HG02938 (cell line): ENCODE measurements at regions not wholly inside any gene's neighbourhood (a gene's known extent, or its start where the extent isn't known, plus 50 kb on each side); places are given as distances from the start of the nearest gene placed in this dataset.
"Not testable (repeated sequence)": the region's sequence is repeated elsewhere in the genome, so short reads cannot be mapped to it uniquely, and the experiment has no call there.

Experiments
- ATAC-seq: cut with Tn5 transposase; IDR thresholded peaks from one replicate; pipeline ENCODE4 v1.9.1; 2021; ENCODE audit warnings: mild to moderate bottlenecking, moderate library complexity; ENCODE audit not compliant: unreplicated experiment

- ATAC-seq, result no peak
Observed at GRCh38 chr4:117893207-117893606, 141.1 kb upstream of the NDST3 start.

DNA sequence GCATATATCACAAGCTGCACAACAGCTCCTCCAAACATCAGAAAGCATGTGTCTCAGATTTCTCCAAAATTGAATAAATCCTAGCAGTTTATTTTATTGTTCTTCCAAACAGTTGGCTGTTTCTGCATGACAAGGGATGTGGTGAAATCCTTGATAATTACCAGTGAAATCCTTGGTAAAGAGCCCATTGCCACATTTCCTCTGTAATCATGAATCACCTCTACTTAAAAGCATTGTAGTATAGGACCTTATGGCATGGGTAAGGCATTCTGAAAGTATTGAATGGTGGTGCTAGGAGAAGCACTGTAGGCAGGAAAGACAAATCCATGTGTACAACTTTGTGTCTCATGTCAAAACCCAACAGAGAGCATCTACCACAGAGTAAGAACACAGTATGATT is 135.8 kb upstream of the NDST3 start:
- ATAC-seq, result no peak

GRCh38 chr4:117900832-117901231 is 133.5 kb upstream of the NDST3 start:
- ATAC-seq, result no peak

DNA sequence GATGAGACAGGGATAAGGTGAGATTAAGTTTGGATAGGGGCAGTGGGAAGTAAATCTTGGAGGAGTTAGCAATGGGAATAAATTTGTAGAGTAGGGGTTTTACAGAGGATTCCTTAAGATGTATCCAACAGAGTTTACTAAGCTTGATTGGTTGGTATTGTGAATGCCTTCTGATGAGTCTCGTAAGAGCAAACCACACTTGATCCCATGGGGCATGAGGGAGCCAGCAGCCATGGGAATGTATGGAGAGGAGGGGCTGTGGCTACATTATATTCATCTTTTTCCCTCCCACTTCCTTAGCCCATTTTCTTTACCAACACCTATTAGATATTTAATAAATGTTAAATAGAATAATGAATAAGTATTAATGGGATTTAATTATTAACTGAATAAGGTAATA is 126.6 kb upstream of the NDST3 start:
- no peak for ATAC-seq

DNA sequence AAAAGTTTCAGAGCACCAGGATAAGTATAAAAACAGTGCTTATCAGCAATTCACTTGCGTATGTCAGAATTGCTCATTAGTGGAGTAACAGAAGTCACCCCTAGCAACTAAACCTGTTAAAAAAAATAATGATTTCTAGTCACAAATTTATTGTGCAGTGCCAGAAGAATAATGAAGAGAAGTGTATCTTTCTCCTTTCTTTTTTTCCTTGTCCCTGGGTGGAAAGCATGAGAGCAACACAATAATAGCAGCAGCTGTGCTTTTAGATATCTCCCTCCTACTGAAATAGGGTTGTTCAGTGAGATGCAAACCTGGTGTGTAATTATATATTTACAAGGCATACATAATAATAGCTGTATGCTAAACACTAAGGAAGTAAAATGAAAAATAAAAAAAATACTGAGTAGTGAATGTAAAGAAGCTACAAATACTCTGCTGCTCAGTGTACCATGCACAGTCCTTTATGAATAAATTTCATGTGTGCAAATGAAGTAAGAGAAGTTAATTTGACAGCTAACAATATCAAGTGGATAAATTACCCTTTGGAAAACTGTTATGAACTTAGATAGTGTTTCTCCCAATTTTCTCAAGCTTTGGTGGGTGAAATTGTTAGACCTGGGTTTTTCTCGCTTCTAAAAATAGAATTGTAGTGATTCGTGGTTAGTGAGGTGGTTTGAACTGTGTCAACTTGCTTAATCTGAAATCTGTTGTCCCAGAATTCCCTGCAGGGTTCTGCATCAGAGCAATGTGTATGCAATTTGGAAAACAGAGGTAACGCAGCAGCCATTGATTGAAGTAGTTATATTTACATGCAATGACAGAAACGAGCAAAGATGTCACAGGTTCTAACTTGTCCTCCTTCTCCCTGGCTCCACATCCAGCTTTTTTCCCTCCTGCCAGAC is 125.7 kb upstream of the NDST3 start:
- ATAC-seq, result no peak

DNA sequence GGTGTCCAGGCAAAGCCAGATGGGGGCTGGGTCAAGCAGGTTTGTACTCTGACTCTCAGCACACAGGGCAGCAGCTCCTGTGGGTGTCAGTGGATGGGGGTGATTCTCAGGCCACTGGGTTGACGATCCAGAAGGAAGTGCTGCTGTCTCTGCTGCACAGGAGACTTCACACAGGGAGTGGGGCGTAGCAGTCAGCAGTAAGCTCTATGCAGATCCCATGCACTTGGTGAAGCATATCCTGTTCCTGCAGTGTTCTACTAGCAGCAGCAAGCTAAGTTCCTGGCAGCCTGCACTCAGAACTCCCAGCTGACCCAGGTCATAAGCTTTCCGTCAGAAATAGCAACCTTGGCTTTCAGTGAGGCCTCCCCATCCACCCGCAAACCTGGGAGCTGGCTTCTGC is 117.6 kb upstream of the NDST3 start:
- ATAC-seq, result no peak

GRCh38 chr4:117922311-117922710 is 112.0 kb upstream of the NDST3 start:
- ATAC-seq, result not testable (repeated sequence)

GRCh38 chr4:117927823-117928222 is 106.5 kb upstream of the NDST3 start:
- not testable (repeated sequence) for ATAC-seq

DNA sequence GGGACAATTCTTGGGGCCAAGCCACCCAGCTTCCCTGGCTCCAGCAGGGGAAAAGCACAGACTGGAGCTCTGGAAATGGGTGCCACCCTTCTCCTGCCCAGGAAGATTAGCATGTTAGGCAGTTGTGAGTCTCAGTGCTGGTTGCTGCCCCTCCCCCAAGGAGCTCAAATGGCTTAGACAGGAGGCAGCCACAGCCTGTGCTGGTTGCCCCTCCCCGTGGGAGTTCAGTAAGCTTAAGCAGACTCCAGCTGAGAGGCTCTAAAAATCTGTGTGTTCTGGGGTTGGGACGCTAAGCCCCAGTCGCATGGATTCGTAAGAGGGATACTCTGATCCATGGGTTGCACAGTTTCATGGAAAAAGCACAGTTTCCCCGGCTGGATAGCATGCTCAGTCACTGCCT is 92.7 kb upstream of the NDST3 start:
- ATAC-seq, result no peak

- no peak for ATAC-seq
Observed at GRCh38 chr4:117949621-117950020, 84.7 kb upstream of the NDST3 start.

GRCh38 chr4:117957571-117957970 is 76.7 kb upstream of the NDST3 start:
- ATAC-seq, result no peak

DNA sequence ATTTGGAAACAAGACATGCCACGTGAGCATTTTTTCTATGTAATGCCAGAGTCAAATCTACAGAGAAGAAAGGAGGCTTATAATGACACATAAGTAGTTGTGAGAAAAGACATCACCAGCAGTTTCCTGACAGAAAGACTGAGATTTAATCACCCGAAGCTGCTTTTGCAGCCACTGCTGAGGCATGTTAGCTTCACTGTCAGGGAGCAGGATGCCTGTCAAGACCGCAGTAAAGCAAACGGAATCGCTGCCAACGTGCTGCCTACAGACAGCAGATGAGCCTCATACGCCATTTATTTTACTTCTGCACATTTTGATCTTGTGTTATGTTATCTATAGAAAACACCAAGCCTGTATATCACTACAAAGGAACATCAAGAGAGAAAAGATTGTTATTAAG is 68.7 kb upstream of the NDST3 start:
- ATAC-seq, result no peak

GRCh38 chr4:117968606-117969005 is 65.7 kb upstream of the NDST3 start:
- no peak for ATAC-seq

DNA sequence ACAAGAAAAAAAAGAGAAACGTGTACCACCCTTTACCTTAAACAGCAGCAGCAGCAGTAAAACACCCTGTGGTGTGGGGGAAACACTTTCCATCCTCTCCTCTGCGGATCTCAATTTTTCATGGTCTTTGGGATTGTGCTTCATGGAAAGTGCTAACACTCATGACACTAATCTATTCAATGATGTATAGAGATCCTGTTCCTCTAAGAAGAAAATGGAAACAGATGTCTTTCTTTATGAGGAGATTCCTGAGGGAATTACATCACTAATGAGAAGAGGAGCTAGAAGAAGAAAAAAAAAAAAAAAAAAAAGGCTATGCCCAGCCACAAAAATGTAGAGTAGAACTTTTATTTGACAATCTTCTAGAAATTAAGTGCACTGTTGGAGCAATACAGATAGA is 62.9 kb upstream of the NDST3 start:
- ATAC-seq, result no peak

DNA sequence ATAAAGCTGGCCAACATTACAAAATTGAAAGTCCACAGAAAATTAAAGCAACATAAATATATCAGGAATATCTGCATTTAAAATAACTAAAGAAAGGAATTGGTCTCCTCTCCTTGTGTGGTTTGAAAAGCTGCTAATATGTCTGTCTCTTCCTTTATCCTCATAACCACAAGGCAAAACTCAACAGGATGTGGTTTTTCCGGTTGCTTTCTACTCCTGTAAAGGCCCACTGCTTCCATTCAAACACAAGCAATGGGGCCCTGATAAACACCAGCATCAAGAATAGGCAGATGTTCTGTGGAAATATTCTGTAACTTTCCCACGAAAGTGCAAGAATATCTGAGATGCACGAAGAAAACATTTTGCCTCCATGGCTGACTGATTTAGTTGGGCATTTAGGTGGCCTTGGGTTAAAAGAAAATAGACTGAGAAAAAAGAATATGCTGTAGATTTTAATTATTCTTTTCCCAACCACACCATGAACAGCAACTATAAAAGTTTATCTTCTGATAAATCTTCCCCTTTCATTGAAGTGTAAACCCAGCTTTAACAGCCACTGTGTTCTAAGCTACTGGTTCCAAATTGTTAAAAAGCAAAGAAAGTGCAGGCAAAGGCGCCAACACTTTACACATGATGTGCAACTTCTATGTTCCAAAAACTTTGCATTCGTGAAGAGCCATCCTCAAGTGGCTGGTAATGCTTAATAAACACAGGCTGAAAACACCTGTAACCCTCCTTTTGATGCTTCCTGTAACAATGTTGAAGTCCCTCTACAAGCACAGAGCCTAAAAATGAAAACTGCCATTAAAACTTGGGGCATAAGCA is 50.5 kb upstream of the NDST3 start:
- no peak for ATAC-seq

DNA sequence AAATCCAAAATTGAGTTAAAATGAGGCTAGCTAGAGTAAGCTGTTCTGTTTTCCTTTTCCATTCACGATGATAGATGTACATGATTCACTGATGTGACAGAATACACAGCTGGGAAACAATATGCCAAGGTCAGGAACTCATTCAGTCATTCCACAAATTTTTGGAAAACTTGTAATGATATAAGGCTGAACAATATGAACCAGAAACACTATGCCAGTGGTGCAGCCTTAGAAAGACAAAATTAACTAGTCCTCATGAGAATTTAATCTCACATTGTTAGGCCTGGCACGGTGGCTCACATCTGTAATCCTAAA is 50.0 kb upstream of the NDST3 start:
- no peak for ATAC-seq
